NCI-H1092 treated with DMSO at 0.1 percent for 48 hours (cell line): ENCODE measurements at regions not wholly inside any gene's neighbourhood (a gene's known extent, or its start where the extent isn't known, plus 50 kb on each side); places are given as distances from the start of the nearest gene placed in this dataset.
"Not testable (repeated sequence)": the region's sequence is repeated elsewhere in the genome, so short reads cannot be mapped to it uniquely, and the experiment has no call there.

Source experiments
- DNase-seq: peaks from one replicate; lab custom pipeline; 2025; lab: John Stamatoyannopoulos, UW

DNA sequence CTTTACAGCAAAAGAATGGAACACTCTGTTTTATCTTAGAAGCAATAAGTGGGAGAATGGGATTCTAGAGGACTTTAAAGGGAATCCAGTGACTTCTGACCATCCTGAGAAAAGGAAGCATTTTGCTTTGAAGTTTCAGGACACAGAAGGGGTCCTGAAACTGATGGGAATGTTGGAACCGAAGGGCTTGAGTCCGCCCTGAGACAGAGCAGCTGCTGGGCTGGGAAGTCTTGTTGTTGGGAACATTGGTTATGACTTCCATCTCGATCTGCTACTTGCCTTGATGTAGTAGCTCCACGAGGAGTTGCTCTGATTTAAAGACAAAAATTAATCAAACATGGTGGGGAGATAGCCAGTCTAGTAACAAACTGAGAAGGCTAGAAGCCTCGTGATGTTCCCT, 177.6 kb downstream of the JCAD start:
- no peak for DNase-seq

DNA sequence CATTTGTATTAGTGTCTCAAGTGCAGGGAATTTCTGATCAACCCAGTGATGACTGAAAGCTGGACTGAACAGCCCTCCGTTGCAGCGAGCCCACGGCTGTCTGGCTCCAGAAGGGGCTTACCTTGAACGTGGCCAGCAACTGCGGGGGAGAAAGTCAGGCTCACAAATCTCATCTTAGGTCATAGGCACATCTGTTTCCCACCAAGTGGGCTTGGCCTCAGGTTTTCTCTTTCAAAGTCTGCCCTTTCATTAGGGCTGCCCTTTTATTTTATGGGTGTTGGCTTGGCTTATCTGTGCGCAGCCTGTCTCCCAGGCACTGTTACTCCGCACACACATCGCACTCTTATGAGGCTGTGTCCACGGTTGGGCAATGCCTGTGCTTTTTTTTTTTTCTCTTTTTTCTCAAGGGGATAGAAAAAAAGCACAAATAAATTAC, 178.0 kb downstream of the JCAD start:
- DNase-seq = no peak

DNA sequence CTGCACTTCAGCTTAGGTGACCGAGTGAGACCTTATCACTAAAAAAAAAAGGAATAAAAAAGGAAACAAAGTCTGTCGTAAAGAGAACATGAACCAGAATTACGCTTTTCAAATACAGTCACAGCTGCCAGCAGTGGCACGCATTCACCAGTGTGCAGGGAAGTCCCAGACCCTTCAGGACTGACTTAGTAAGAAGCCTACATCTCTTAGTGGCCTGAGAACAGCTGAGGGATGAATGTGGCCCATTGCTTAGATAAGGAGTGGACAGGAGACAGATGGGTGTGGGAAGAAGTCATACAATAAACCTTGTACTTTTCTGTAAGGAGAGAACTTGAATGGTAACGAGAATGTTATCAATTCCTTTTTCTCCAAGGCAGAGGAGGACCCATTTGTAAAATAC, 178.5 kb downstream of the JCAD start:
- DNase-seq = no peak

DNA sequence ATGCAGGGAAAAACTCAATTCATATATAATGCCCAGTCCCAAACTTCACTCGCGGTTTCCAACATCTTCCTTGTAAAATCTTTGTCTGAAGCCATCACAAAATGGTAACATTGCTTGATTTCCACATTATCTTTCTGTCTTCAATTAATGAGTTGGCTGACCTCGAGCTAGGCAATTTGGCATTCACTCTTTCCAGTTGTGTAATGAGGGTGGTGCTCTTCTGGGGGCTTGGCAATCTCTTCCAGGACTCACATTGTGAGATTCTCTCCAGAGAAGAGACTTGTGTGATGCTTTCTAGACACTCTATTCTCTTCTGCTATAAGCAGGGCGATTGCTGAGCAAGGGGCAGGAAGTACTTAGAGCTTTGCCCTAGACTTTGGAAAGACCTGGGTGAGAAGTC, 179.5 kb downstream of the JCAD start:
- DNase-seq = no peak

DNA sequence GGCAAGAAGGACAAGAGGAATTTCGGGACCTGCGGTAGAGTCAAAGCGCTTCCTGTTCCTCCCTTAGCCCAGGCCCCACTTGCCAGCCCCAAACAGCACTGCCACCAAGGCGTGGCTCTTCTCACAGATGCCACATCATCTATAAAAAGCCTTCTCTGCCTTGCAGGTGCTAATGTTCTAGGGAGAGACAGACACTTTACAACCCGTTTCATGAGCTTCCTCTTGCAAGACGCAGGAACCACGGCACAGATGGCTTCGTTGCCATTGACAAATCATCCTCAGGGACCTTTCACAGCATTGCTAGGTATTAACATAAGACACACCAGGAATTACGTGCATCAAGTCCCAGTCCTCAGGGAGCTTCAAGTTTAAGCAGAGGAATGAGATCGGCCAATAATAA, 180.9 kb downstream of the JCAD start:
- DNase-seq = no peak

DNA sequence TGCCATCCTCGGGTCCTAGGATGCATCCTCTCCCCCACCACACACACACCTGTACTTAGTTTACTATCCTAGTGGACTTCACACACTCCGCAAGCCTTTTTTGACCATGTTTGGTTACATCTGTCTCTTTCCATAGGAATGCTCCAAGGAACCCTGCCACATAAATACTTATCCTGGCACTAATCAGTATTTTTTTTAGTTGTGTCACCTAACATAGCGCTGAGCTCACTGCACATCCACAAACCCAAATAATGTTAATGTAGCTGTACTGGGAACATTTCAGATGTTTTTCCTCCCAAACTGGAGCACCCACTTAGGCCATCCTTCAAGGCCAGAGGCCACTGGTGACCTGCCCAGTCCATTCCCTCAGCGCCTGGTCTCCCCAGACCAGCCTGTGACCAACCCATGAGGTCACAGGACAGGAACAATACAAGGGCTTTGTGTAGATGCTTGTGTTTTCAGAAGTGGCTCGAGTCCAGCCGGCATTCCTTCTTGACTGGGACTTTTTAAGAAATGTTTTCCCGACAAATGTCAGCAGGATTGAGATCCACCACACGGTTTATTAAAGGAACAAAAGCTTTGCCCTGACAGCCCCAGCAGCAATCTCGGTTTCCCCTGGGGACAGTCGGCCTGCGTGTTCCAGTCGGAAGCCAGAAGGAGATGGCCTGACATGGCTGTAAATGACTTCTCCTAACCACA, 181.4 kb downstream of the JCAD start:
- no peak for DNase-seq

DNA sequence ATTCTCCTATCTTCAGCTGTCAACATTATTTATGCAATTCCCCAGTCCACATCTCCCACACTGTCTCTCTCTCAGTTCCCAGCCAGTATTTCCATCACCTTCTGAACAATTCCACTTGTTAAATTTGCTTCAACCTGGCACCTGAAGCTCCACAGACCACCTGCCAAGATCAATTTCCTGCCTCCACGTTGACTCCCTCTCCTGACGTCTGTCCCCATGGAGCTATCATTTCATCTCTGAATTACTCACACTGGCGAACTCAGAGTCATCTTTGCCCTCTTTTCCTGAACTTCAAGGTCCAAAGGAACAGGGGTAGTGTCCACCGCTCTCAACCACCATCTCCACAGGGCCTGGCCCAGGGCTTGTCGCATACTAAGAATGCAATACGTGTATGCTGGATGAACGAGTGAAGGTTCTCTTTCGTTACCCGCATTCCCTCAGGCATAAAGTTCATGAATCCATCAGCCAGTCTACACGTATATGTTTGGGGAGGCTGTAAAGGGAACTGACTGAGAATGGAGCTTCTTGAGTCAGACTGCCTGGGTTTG, 183.3 kb downstream of the JCAD start:
- DNase-seq = no peak

DNA sequence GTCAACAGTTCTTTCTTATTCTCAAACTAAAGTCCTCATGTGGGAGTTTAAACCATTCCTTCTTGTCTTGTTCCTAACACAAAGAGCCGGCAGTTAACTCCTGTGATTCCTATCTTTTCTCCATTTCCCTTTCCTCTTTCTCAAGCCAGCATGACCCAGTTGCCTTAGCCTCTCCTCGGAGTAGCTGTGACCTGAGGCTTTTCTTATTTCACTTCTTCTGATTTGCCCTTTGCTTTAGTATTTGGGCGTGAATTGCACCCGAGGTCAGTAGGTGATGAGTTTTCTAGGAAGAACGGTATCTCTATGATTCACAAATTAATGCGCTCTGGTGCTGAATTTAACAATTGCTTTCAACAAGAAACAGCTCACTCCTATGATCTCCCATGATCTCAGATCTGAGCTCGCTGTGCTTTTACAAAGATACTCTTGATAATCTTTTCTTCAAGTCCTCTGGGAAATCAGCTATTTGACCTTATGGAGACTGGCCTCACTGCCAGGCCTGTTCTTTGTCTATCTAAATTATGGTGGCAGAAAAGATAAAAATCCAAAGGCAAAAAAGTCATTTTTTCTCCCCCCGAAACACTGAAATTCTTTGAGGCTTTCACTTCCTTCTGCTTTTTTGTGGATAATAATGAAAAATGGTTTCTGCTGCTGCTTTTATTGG, 184.6 kb downstream of the JCAD start:
- no peak for DNase-seq

DNA sequence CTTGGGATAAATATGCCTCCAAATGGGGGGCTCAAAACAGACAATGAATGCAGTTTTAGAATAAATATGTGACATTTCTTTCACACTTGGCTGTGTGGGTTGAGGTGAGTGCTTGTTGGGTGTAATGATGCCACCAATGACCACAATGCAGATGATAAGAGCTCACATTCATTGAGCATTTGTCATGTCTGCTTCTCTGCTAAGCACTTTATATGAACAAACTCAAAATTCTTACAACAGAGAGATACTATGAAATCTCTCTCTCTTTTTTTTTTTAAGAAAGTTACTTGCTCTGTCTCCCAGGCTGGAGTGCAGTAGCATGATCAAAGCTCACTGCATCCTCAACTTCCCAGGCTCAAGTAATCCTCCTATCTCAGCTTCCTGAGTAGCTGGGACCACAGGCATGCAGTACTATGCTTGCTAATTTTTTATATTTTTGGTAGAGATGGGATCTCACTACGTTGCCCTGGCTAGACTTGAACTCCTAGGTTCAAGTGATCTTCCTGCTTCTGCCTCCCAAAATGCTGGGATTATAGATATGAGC, 185.4 kb downstream of the JCAD start:
- DNase-seq = no peak

DNA sequence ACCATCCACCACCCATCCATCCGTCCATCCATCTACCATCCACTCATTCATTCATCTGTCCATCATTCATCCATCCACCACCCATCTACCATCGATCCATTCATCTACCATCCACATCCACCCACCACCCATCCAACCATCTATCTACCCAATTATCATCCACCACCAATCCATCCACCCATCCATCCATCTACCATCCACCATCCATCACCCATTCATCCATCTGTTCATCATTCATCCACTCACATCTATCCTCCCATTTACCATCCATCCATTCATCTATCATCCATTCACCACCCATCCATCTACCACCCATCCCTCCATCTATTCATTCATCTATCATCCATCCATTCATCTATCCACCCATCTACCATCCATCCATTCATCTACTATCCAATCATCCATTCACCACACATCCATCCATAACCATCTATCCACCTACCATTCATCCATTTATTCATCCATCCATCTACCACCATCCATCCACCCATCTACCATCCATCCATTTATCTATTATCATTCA, 188.8 kb downstream of the JCAD start:
- no peak for DNase-seq

DNA sequence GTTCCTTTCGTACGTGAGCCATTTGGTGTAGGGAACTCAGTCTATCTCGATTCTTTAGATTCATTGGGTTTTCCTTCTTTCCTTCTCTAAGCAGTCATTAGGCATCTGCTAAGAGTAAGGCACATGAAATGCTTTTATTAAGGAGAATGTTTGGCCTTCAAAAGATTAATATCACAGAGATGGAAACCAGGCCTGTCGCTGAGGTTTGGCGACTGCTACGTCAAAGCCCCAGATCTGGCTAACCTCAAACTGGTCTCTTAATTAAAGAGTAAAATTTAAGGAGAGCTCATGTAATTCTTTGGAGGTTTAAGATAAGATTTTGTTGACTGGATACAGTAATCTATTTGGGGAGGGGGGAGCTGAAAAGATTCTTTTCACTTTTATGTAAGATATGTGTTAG, 189.8 kb downstream of the JCAD start:
- no peak for DNase-seq

DNA sequence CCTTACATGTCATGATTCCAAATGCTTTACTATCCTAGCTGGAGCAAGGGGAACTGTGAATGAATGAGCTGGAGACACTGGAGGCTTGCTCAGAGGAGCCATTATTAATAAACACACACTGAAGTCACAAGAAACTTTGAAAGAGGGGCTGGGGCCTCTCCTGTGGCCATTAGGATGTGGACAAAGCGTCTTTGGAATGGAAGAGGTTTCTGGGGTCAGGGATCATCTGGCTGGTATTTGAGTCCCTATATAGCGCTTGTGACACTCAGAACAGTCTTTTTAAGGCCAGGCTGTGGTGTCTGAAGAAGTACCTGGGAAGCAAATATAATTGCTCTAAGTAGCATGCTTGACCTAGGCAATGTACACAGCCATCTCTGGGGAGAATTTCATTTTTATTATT, 193.0 kb downstream of the JCAD start:
- no peak for DNase-seq

DNA sequence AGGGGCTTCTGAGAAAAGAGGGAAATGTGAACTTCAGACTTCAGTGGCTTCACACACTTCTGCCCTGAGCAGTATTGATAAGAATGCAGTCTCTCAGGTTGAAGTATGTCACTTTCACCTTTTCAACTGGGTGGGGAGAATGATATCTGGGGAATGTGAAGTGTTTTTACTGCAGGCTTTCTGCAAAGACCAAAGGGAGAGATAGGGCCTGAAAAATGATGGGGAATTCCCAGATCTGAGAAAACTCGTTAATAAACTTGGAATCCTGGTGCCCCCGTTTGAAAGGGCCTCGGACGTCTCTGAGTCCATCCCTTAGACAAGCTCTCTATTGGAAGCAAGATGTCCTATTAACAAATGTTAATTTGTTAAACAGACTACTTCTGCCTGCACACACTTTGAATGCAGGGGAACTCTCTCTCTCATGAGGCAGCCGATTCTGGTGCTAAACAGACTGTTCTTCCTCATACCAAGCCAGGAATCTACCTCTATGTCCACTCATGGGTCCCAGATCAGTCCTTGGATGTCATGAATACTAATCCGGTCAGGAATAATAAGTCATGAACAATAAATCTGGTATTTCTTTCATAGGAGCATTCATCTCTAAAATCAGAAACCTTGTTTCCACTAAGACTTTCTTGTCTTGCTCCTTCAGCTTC, 193.6 kb downstream of the JCAD start:
- DNase-seq = no peak

DNA sequence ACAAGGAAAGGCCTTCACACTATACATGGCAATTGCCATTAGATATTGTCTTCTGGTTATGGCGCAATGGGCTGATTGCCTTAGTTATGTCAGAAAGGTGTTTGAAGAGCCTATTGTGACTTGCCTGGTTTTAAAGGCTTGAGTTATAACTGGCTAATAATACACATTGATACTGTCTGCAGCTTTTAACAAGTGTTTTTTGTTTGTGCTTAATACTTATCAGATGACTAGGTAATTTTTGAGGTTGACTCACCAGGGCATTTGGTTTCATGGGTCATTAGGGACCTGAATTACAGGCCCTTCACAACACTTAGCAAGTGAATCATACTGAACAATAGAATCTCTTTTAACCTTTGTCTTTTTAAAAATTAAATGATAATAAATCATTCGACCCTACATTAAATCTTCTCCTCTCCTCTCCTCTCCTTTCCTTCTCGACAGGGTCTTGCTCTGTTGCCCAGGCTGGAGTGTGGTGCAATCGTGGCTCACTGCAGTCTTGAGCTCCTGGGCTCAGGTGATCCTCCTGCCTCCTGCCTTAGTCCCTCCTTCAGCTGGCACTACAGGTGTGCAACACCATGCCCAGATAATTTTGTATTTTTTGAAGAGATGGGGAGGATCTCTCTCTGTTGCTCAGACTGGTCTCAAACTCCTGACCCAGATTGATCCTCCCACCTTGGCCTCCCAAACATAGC, 196.3 kb downstream of the JCAD start:
- no peak for DNase-seq

DNA sequence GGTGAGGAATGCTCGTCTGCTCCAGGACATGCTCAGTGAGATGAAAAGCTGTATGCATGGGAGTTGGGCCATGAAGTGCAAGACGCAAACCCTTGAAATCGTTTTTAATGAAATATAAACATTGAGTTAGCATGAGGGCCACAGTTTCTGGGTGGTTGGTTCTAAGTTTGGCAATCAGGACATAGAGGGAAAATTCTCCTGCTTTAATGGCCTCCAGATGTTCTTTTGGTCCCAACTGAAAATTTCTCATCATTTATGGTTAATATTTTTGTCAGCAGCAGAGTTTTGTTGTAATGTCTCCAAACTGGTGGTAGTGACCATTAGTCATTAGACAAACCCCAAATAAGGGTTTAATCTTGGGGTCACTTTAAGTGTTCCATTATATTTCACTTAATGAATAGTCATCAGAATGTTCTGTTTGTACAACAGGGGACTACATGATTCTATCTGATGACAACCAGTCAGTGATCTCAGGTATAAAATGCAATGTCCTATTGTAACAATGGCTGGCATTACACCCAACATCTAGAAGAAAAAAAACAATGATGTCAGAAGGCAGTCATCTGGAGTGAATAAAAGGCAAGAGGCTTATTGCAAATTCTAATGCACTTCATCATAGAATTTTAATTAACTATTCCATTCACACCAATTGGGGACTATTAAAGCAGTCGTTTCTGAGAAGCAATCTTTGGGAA, 197.4 kb downstream of the JCAD start:
- DNase-seq = no peak

DNA sequence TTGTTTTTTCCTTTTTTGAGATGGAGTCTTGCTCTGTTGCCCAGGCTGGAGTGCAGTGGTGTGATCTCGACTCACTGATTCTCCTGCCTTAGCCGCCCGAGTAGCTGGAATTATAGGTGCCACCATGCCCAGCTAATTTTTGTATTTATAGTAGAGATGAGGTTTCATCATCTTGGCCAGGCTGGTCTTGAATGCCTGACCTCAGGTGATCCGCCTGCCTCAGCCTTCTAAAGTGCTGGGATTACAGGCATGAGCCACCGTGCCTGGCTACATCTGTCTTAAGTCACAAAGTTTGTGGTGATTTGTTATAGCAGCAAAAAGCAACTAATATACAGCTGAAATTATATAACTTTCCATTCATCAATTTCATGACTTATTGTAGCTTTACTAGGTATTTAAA, 198.2 kb downstream of the JCAD start:
- DNase-seq = not testable (repeated sequence)

DNA sequence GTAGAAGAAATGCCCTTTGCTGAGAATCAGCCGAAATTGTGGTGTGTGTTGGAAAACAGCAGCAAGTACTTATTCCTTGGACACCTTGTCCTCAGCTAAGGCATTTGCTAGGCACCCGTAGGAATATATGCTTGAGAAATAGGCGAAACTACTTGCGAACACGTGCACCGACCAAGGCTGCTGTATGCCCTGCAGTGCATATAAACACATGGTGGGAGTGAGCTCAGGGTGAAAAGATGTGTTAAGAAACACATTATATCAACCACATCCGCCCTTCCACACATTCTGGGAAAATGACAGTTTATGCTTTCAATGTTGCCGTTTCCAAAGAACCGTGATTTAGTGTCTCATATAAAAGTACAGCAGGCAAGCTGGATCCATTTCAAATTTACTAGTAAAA, 199.2 kb downstream of the JCAD start:
- no peak for DNase-seq

DNA sequence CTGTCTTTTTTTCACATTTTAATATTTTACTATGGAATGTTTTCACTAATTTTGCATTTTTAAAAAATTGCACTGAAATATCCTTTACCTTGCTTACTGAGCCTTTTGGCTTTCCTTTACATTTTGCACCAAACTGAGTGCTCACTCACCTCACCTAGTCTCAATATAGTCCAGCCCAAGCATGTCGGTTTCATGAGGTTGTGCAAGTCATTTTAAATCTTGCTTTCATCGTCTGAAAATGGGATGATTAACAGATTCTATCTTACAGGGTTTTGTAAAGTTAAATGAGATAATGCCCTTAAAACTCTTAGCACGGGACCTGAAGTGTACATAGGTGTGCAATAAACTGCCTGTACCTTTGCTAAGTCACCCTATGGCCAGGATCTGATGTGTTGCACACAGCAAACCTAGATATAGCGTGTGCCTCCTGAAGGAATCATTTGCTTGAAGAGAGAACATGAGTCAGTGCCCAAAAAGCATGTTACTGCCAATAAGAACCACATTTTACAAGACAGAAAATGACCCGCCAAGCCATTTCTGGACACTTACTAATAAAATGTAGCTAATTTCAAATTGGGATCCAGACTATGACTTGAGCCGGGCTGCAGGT, 199.8 kb downstream of the JCAD start:
- no peak for DNase-seq

DNA sequence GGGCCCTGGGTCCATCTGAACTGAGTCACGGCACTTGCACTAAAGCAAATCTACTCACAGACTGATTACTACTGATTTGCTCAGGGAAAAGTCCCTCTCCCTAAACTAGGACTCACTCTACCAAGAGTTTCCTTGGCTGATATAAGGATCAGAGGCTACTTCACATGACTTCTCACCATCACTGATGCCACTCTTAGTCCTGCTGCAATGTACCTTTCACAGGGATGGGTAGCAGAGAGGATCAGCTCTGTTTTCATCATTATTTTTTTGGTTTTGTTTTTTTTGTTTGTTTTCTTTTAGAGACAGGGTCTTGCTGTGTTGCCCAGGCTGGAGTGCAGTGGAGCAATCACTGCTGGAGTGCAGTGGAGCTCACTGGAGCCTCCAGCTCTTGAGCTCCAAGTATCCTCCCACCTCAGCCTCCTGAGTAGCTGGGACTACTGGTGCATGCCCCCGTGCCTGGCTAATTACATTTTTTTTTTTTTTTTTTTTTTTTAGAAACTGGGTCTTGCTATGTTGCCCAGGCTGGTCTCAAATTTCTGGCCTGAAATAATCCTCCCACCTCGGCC, 200.6 kb downstream of the JCAD start:
- DNase-seq = no peak

DNA sequence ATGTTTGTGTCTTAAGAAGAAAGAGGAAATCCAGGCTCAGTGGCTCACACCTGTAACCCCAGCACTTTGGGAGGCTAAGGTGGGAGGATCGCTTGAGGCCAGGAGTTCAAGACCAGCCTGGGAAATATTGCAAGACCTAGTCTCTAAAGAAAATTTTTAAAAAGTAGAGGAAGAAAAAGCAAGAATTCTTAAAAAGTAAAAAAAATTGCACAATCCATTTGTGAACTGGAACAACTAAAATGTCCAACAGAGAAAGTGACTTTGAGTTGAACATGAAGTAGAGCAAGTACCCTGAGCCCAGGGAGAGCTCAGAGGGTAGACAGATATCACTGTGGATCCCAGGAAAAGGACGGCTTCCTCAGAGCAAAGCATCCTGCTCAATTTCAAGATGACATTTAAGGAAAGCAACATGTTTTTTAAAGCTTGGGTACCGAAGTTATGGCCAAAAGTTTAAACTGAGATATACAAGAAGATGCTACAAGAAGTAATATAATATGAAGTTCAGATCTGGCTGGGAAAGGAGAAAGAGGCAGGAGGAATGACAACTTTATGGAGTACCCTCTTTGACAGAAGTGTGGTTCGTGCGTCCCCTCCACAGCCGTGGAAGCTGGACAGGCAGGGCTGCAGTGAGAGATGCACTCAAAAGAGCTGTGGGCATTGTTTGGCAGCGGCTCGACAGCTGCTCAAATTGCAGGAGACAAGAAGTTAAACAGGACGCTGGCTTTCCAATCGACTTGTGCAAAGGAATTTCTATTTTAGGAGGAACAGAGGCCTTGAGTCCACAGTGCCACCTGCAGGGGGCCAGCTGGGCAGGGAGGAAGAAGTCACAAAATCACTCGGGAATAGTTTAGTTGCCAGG, 201.3 kb downstream of the JCAD start:
- DNase-seq = peak; percentile 3
